HG03571 (cell line): ENCODE measurements at regions not wholly inside any gene's neighbourhood (a gene's known extent, or its start where the extent isn't known, plus 50 kb on each side); places are given as distances from the start of the nearest gene placed in this dataset.

Experiments used
- ATAC-seq: cut with Tn5 transposase; IDR thresholded peaks from one replicate; pipeline ENCODE4 v1.9.1; 2021; ENCODE audit not compliant: unreplicated experiment

DNA sequence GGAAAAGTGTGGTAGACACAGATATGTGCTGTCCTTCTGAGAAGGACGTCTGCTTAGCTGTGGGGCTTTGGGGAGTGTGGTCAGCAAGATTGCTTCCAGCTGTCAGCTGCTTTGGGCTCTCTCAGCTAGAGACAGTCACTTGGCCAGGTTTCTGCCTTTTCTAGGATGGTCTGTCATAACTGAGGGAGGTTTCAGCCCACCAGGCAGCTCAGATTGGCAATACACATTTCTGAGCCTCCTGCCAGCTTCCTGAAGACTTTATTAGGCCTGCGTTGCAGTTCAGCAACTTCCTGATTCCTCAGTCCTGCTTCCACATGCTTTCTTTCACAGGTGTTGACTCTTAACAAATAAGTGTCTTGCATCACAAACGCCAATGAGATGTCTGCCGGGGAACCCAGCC lies 286.5 kb downstream of the SQOR start:
- ATAC-seq, result no peak

DNA sequence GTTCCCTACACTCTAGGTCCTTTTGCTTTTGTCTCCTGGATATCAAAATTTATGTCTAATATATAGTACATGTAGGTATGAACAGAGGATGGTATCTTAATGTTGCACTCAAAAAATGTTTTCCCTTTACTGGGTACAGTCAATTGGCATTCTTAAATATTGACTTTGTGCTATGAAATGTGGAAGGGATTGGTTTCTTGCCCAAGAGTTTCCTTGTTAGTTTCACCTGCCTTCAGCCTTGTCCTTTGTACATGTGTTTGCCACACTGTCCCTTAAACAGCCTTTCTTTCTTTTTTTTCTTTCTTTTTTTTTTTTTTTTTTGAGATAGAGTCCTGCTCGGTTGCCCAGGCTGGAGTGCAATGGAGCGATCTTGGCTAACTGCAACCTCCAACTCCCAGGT lies 287.1 kb downstream of the SQOR start:
- no peak for ATAC-seq

DNA sequence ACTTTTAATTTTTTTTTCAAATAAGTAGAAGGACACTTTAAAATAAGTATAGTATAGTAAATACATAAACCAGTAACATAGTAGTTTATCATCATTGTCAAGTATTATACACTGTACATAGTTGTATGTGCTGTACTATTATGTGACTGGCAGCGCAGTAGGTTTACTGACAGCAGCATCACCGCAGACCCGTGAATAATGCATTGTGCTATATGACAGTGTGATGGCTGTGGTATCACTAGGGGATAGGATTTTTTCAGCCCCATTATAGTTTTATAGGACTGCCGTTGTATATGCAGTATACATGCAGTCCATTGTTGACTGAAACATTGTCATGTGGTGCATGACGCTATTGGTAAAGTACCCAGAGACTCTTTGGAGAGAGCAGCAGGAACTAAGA lies 306.5 kb downstream of the SQOR start:
- no peak for ATAC-seq

DNA sequence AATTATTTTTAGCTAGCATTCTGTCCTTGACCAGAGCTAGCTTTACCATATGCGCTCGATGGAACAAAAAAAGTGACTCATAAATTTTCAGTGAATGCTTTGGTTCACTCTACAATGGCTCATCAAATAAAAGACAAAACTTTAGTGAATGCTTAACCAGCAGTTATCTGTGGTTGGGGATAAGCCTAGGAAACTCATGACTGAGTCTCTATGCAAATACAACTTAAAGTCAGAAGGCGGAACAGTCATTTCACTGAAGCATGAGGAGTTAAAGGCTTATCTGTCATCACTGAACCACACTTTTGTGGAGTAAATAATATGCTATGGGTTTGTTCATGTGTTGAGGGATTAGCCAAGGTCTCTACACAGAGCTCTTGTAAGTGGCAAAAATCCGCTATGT lies 308.4 kb downstream of the SQOR start:
- ATAC-seq, result peak; percentile 99

DNA sequence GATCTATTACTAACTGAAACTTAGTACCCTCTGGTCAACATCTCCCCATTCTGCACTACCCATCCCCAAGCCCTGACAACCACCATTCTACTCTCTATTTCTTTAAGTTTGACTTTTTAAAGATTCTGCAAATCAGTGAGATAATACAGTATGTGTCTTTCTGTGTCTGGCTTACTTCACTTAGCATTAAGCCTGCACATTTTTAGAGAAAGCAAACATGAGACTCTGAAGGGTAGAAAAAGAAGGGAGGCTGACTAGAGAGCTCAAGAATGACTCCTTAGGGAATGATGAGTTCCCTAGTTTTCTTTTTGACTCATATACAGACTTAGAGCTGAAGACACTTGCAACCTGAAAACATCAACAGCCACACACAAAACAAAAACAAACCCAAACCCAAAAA lies 311.3 kb downstream of the SQOR start:
- ATAC-seq, result no peak

DNA sequence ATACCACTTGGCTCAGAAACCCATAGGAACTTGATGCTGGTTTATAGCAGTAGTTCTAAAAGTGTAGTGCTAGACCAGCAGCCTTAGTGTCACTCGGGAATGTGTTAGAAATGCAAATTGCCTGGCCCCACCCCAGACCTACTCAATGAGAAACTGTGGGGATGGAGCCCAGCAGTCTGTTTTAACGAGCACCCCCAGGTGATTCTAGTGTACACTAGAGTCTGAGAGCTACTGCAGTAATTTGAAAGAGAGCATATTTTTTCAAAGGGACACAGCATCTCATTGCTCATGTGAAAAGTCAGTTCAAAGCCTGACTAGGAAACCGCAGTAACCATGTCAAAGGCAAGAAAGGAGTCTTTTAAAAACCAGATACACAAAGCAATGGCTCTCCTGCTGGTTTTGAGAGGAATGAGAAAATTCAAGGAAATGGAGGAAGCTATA lies 313.4 kb downstream of the SQOR start:
- no peak for ATAC-seq

DNA sequence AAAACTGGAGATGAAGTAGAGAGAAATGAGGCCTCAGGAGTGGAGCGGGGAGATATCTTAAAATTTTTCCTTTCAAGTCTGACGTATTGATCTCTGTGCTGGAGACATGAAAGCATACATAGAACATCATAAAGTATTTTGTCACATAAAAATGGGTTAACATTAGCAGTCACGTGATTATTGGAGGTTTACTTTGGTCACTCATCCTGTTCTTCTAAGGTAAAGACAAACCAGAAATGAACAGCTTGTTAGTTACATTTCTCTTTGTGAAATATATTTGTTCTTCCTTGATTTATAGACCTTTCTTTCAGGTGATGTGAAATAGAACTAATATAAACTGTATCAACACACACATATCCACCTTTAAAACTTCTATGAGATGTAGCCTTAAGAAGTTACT lies 324.1 kb downstream of the SQOR start:
- no peak for ATAC-seq

DNA sequence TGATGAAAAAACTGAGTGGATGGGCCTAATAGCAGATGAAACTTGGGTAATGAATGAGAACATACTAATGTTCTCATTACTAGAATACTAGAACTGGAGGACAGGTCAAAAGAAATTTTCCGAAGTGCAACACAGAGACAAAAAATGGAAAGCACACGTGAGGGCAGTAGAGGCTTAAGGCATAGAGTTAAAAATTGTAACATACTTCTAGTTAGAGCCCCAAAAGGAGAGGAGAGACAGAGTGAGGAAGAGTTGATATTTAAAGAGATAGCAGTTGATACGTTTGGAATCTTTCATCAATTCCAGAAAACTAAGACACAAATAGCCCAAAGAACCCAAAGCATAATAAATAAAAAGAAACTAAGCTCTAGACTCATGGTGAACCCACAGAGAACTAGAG lies 327.9 kb downstream of the SQOR start:
- ATAC-seq, result no peak

DNA sequence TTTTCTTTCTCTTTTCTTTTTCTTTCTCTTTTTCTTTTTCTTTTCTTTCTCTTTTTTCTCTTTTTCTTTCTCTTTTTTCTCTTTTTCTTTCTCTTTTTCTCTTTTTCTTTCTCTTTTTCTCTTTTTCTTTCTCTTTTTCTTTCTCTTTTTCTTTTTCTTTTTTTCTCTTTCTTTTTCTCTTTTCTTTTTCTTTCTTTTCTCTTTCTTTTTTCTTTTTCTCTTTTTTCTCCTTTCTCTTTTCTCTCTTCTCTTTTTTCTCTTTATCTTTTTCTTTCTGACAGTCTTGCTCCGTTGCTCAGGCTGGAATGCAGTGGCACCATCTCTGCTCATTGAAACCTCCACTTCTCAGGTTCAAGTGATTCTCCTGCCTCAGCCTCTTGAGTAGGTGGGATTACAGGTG lies 335.7 kb downstream of the SQOR start:
- no peak for ATAC-seq

DNA sequence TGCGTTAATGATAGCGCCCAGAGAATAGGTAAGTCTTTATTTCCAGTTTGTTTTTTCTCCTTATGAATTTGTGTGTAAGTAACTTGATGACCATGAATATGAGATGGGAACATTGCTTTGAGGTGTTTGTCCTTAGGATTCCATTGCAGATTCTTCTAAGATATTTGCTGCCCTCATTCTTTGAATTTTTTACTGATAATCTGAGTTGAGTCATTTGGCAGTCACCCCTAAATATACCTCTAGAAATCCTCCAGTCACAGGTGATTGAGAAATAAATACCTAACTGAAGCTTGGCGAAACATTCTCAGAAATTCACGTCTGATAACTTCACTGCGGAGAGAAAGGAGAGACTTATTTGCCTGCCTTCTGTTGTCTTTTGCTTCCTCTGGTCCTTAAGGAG lies 345.5 kb downstream of the SQOR start:
- ATAC-seq, result no peak

DNA sequence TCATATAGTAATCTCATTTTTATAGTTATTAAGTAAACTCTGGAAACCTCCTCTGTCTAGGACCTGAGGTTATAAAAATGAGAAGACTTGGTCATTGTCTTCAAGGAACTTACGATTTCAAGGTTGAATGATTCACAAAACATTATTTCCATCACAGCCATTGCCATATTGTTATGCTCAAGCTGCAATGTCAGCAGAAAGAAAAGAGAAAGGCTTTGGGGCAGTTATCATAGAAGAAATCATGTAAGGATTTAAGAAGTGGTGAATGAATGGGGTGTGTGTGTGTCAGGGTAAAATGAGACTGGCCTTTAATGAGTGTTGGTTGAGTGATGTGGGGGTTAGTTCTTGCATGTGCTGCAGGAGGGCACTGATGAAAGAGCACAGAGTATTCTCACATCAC lies 346.8 kb downstream of the SQOR start:
- ATAC-seq, result no peak

DNA sequence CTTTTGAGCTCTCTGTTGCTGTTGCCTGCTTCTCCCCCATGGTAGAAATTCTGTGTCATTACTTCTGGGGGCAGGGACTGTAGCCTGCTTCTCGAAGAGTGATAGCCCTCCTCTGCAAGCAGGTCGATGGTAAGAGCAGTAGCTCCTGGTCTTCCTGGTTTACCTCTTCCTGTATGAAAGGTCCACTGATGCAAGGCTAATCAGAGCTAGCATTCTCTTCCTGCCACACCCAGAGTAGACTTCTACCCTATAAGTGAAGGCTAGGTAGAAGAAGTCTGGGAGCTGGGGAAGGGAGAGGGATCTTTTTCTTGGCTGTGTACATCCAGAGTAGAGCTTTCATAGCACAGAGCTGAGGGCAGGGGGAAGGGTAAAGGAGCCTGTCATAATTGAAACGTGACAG lies 357.0 kb downstream of the SQOR start:
- ATAC-seq, result no peak

DNA sequence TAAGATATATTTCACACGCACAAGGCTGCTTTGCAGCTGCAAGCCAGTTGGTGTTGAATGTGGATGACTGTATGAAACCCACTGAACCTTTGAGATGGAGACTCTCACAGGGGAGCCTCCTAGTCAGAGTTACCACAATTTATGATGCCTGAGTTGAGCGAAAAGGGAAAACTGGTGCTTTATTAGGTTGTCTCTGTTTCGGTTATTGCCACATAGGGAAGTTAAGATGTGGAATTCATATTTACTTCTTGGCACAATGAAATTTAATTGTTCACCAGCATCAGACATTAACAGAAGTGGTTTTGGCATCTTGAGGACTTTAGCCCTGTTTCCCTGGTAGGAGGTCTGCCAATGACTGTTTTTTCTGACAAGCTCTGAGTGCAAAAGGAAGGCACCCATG lies 358.2 kb downstream of the SQOR start:
- no peak for ATAC-seq

DNA sequence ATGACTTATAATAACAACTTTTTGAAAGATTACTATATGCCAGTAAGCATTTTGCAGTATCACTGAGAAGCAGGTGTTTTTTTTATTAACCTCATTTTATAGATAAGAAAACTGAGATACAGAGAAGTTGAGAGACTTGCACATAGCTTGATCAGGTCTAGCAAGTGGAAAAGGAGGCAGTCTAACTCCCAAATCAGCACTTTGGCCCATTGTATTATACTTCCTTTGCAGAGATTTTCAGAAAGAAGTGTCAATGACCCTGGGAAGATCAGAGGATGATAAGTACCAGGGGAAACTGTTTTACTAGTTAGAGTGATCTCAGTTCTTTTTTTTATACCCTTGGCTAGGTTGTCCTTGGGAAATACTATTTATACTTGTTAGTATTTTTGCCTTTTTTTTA lies 358.7 kb downstream of the SQOR start:
- ATAC-seq, result no peak

DNA sequence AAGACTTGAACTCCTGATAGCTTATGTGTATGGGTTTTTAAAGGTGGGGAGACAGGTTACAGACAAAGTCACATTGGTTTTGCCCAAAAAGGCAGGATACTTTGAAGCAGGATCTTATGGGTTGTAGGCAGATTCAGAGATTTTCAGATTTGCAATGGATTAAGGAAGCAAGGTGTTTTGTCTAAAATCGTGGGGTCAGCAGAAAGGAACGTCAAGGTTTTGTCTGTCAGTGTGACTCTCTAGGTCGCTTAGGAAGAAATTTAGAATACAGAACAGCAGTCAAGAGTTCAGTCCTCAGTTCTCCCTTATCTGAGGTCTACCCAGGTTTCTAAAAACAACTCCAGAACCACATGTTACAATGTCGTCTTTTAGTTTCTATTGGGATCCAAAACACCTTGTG lies 361.0 kb downstream of the SQOR start:
- ATAC-seq, result no peak

DNA sequence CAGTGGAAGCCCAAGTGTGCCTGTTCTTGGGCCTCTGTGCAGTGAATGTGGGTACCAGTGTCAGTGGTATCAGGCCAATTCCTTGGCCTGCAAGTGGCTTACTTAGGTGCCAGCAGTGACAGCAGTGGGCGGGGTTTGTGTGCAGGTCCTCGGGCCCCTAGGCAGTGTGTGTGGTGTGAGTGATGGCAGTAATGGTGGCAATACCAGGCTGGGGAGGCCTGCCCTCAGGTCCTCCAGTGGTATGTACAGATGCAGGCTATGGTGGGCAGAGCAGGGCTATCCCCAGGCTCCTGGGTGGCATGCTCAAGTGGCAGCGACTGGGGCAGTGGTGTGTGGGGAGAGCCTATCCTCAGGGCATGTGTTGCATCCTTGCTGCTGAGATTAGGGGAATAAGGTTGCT lies 379.7 kb downstream of the SQOR start:
- no peak for ATAC-seq

DNA sequence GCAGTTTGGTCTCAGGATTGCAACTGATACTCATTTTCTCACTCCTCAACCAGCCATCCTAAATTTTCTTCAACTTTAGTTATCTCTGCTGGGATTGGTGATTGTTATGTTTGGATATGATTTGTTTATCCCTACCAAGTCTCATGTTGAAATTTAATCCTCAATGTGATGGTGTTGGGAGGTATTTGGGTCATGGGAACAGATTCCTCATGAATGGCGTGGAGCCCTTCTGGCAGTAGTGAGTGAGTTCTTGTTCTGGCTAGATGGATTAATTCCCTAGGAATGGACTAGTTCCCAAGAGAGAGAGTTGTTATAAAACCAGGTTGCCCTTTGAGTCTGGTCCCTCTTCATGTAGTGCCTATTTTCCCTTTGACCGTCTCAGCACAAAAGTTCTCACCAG lies 399.9 kb downstream of the SQOR start:
- no peak for ATAC-seq

DNA sequence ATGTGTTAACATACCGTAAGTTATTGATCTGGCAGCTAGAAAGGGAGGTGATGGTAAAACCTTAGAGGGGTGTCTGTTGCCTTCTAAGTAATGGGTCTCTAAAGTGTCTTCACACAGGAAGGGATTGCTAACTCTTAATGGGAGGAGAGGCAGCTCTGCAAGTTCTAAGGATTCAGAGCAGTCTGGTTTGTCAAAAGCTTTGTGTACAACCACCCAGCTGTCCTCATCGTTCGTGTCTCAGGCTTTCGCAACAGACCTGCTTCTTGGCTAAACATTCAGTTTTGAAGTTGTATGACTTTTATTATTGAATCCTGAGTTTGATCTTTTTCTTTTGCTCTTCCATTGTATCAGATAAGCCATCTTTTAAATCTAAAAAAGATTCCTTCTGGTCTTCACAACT lies 404.9 kb downstream of the SQOR start:
- ATAC-seq, result no peak

DNA sequence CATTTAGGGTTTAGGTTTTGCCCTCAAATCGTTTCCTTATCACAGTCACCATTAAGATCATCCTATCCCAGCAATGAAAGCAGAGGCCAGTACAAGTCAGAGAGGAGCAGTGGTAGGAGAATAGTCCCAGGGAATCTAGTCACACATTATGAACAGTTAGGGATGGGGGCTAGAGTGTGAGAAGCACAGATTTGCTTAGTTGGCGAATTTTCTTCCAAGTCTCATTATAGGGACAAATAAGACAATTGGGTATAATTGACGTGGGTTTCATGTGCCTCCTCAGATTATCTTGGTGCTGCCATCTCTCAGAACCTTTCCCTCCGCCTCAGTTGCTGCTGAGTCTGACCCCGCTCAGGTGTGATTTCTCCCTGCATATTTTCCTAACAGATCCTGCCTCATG lies 407.1 kb downstream of the SQOR start:
- no peak for ATAC-seq

DNA sequence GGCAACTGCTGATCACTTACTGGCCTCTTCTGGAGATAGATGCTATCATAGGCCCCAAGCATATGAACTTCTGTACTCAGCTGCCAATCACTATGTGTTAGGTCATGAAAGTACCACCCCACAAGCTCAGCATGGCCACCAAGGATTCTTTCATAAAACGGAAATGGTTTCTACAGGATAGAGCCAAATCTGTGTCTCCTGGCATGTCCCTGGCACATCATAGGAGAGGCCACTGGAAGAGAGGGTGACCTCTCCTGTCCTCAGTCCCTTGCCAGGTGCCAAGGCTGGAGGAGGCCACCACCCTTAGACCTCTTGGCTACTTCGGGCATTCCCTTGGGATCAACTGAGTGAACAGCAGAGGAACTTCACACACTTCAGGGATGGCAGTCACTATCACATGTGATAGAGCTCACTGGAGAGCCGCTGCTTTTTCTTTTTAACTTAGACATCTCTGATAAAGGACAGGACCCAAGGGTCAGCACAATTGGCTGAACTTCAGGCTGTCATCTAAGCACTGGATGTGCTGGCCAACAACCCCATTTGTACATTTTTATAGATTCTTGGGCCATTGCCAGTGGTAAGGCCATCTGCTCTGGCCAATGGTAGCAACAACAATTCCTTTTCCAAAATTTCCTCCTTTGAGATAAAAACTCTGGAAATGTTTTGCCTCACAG lies 425.2 kb downstream of the SQOR start:
- ATAC-seq, result no peak

DNA sequence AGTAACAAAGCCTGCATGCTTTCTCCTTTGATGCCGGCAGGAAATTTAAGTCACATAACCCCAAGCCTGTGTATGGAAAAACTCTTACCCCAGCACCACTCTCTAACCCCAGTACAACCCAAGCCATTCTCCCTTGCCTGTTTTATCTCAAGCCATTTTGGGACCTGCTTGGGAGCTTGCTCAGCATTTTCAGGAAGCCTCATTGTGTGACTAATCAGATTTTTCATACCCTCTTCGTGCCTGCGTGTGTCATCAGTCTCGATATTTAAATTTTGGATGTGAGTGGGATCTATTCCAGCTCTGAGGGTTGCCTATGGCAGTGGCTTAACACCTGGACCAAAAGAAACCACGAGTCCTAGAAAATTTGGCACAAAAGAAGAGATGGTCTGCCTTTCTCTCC lies 426.2 kb downstream of the SQOR start:
- no peak for ATAC-seq

DNA sequence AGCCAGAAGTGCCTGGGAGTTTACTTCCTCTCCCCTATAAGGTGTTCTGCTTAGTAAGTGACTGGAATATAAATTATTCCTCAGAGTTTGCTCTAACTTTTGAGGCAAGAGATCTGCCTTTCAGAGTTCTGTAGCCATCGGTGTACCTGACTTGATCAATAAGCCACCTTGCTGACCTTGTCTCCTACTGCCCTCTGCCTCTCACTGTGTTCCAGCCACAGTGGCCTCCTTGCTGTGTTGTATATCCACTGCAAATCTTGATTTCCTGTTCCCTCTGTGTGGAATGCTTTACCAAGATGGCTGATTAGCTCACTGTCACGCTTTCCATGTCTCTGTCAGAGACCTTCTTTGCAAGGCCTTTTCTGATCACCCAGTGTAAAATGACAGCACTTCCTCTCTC lies 442.4 kb downstream of the SQOR start:
- no peak for ATAC-seq

DNA sequence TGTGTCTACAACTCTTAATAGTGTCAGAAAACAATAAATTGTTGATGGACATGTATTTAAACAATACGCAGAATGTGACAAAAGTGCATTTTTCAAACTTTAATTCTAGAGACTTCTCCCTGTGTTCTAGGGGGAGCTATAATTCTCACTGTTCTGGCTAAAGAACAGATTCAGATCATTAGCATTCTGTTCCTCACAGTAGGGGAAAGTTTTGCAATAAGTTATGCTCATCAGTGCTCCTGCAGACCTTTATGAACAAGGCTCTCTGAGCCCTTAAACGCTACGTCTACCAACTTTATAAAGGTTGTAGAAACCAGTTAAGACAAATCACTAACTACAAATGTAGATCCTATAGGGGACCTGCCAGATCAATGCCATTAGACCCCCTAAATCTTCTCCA lies 444.2 kb downstream of the SQOR start:
- no peak for ATAC-seq

DNA sequence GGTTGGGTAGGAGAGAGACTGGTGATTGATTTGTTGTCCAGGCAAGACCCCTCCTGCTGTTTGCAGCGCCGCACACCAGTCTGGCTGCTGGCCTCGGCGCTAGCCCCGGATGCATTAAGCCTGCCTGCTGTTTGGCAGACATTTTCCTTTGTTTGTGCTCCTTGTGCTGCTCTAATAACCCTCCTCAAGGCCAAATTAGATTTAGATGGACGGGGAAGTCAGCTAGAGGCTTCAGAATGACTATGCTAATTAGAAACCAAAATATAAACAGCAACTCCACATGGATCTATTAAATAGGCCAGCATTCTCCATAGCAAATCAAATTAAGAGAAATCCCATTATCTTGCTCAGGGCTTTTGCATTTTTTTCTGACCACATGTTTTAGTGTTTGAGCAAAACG lies 445.2 kb downstream of the SQOR start:
- ATAC-seq, result no peak
